ENCODE measurements at regions not wholly inside any gene's neighbourhood (a gene's known extent, or its start where the extent isn't known, plus 50 kb on each side); places are given as distances from the start of the nearest gene placed in this dataset.

DNA sequence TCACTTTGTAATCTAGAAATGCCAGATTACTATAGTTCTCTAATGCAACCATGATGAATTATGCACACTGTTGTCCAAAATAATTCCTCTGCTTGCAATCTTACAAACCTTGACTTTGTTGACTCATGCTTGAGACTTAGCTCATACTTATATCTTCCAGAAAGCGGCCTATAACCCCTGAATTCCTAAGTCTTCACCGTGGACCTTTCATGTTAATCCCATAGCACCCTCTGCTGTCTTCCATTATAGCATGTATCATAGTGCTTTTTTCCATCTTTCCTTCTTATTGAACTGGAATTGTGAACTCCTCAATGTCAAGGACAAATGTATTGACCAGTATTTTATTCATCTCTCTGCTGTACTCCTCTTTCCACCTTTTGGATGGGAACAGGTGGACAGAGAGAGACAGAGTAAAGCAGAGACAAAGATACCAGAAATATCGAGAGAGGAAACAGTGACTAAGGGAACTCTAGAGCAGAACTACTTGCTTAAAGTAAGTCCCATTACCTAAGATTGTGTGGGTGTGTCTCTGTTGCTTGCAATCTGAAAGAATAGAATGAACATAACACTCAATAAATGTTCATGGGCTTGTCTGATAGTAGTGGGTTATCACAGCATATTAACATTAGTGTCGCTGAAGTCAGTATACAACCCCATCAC, 110.0 kb downstream of the LURAP1L start (continued):
- TF ChIP-seq NR3C1 (IDR thresholded peaks at IDR 0.05) (no peak), FOSB (CRISPR knock-in tag; IDR thresholded peaks at IDR 0.05) (no peak), CBX2 (IDR thresholded peaks at IDR 0.05; ENCODE audit: borderline replicate concordance, low read depth) (no peak), EP300 (IDR thresholded peaks at IDR 0.05) (no peak), POLR2A (IDR thresholded peaks at IDR 0.05; ENCODE audit: low read length) (no peak), KDM1A (IDR thresholded peaks at IDR 0.05; ENCODE audit: low read depth) (no peak), FOSL2 (IDR thresholded peaks at IDR 0.05) (no peak), FOSL2 (CRISPR knock-in tag; IDR thresholded peaks at IDR 0.05) (peak; percentile 52; the same call in 1 of the 2 replicates), HDAC2 (IDR thresholded peaks at IDR 0.05) (no peak), MAFK (IDR thresholded peaks at IDR 0.05; ENCODE audit: partially characterized antibody) (peak; percentile 29), ZSCAN20 (CRISPR knock-in tag; IDR thresholded peaks at IDR 0.05) (no peak), RAD21 (conservative IDR thresholded peaks at IDR 0.05 in 1 of 2, IDR thresholded peaks at IDR 0.05 in 1 of 2) (peak; percentile 98 to 99), POLR2AphosphoS2 (conservative IDR thresholded peaks at IDR 0.05; ENCODE audit: low read length) (no peak), BHLHE40 (IDR thresholded peaks at IDR 0.05; ENCODE audit: low read depth, low read length) (no peak), ZFP36 (IDR thresholded peaks at IDR 0.05; ENCODE audit: borderline replicate concordance, partially characterized antibody) (no peak), TP53 (CRISPR knock-in tag; IDR thresholded peaks at IDR 0.05) (no peak), NFE2L2 (conservative IDR thresholded peaks at IDR 0.05; ENCODE audit: low read length) (no peak), SREBF2 (IDR thresholded peaks at IDR 0.05) (no peak), RNF2 (IDR thresholded peaks at IDR 0.05; ENCODE audit: borderline replicate concordance, low read depth) (no peak), CEBPB (IDR thresholded peaks at IDR 0.05) (no peak), HOXB13 (CRISPR knock-in tag; IDR thresholded peaks at IDR 0.05; ENCODE audit: low read depth) (no peak), CBX8 (IDR thresholded peaks at IDR 0.05) (no peak), EHF (CRISPR knock-in tag; IDR thresholded peaks at IDR 0.05) (no peak), SMC3 (IDR thresholded peaks at IDR 0.05) (peak; percentile 99), KDM5A (IDR thresholded peaks at IDR 0.05) (no peak), FOXS1 (CRISPR knock-in tag; IDR thresholded peaks at IDR 0.05) (no peak)
- TF ChIP-seq, protein P1, sequence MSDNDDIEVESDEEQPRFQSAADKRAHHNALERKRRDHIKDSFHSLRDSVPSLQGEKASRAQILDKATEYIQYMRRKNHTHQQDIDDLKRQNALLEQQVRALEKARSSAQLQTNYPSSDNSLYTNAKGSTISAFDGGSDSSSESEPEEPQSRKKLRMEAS (IDR thresholded peaks at IDR 0.05): no peak

DNA sequence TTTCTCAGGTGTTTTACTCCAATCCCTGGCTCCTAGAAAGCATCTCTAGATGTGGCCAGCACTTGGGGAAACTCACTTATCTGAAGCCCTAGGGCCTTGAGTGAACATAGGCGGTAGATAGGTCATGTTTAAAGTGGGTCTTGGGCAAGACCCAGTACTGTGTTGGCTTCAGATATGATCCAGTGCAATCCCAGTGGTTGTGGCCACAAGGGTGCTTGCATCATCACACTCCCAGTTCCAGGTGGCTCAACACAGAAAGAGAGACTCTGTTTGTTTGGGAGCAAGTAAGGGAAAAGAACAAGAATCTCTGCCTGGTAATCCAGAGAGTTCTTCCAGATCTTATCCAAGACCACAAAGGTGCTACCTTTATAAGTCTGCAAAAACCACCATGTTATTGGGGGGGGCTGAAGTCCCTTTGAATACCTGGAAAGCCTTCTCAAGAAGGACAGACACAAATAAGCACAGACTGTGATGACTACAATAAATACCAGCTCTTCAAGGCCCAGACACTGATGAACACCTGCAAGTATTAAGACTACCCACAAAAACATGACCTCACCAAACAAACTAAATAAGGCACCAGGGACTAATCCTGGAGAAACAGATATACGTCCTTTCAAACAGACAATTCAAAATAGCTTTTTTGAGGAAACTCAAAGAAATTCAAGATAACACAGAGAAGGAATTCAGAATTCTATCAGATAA, 114.7 kb downstream of the LURAP1L start:
- DNase-seq (ENCODE audit: low read depth in 1 of 2, low spot score in 1 of 2) (no peak), FAIRE-seq (no peak), ATAC-seq (no peak)
- no peak overlapping the region for H3K4me3 ChIP-seq
- CTCF ChIA-PET: interaction anchor here (1.1 to 2.6 kb wide), 3 partner anchors 114 to 172 kb away, joined by 3 to 7 read pairs (median 6); no protein-coding TSS in a partner anchor
- H3K9me3 ChIP-seq: 0 out of 3 replicates have a peak, but pooled peaks cover 4% of the 10 kb centered on the region
- H3K4me2 ChIP-seq: no peak overlapping the region
- POLR2A ChIA-PET: no interaction called here
- H3K27ac ChIP-seq: no peak overlapping the region
- TF ChIP-seq ESRRA (IDR thresholded peaks at IDR 0.05; ENCODE audit: borderline replicate concordance, low read length): no peak
- no peak for TF ChIP-seq MAFK (IDR thresholded peaks at IDR 0.05; ENCODE audit: partially characterized antibody)
- TF ChIP-seq SMC3 (IDR thresholded peaks at IDR 0.05): no peak
- TF ChIP-seq, protein P2, sequence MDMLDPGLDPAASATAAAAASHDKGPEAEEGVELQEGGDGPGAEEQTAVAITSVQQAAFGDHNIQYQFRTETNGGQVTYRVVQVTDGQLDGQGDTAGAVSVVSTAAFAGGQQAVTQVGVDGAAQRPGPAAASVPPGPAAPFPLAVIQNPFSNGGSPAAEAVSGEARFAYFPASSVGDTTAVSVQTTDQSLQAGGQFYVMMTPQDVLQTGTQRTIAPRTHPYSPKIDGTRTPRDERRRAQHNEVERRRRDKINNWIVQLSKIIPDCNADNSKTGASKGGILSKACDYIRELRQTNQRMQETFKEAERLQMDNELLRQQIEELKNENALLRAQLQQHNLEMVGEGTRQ (IDR thresholded peaks at IDR 0.05): no peak
- TF ChIP-seq PBX3 (IDR thresholded peaks at IDR 0.05): no peak
- no peak for TF ChIP-seq MYC (IDR thresholded peaks at IDR 0.05; ENCODE audit: borderline replicate concordance, low read length)
- H3K4me1 ChIP-seq: 0 out of 3 replicates have a peak, but pooled peaks cover 2% of the 10 kb centered on the region
- WGBS (ENCODE audit: missing lambda C conversion rate): 85% methylated on average over 2 of the region's 2 CpGs

All from A549 (cell line).